ENCODE measurements at regions not wholly inside any gene's neighbourhood (a gene's known extent, or its start where the extent isn't known, plus 50 kb on each side); places are given as distances from the start of the nearest gene placed in this dataset.

DNA sequence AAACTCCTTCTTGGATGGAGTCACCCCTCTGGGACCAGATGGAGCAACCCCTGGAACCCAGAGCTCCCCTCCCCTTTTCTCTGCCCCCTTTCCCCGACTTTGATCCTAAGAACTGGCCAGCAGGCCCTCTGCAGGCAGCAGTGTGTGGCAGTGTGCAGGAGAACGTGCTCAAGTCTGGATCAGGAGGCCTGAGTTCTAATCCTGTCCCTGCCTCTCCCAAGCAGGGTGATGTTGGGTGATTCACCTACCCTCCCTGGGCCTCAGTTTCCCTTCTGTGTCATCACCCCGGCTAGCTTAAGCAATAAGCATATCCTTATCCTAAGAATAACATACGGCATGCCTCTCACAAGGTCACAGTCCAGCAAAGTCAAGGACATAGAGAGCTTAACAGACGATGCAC, 67.6 kb downstream of the C9orf50 start:
- Histone ChIP-seq H3K9me1 (ENCODE audit: insufficient read depth, low read length) (peaks cover 23% of the 10 kb centered on the region), H3K14ac (replicated peaks; ENCODE audit: low read depth, low read length) (no peak overlapping the region), H4K8ac (ENCODE audit: low read depth in 2 of 2, low read length in 2 of 2) (no peak overlapping the region), H4K5ac (ENCODE audit: low read depth, low read length) (no peak overlapping the region), H3K4me1 (ENCODE audit: control insufficient read depth, insufficient read depth, low read length) (peaks cover 36% of the 10 kb centered on the region), H3K9me3 (ENCODE audit: control insufficient read depth, insufficient read depth, low read length) (no peaks in the 10 kb centered on the region), H3K79me1 (ENCODE audit: low read depth in 1 of 2, low read length in 2 of 2) (peaks cover 0 to 5% of the 10 kb centered on the region in 2 experiments; a peak in 1 of 4 replicates), H3K4me2 (ENCODE audit: low read depth, low read length) (no peak overlapping the region), H3K27me3 (ENCODE audit: control insufficient read depth, insufficient read depth, low read length) (no peaks in the 10 kb centered on the region), H3K27ac (ENCODE audit: insufficient read depth, low read length) (no peak overlapping the region), H2BK120ac (ENCODE audit: low read depth, low read length) (no peak overlapping the region), H3K4ac (ENCODE audit: low read depth, low read length) (no peak overlapping the region), H4K20me1 (ENCODE audit: insufficient read depth, low read length) (no peaks in the 10 kb centered on the region), H2AK9ac (replicated peaks; ENCODE audit: low read depth, low read length, poor library complexity) (peak overlapping the region; percentile 34), H2BK5ac (ENCODE audit: low read depth, low read length, poor library complexity, severe bottlenecking) (no peak overlapping the region), H3K23ac (ENCODE audit: low read depth, low read length) (no peak overlapping the region), H2BK15ac (ENCODE audit: low read depth, low read length) (no peak overlapping the region; the same call in 2 of the 3 replicates), H3K9ac (ENCODE audit: low read depth, low read length) (no peak overlapping the region), H3K56ac (ENCODE audit: extremely low read depth, insufficient read depth, low read length) (no peak overlapping the region), H3K36me3 (ENCODE audit: control insufficient read depth, insufficient read depth, low read length) (no peaks in the 10 kb centered on the region), H2AK5ac (ENCODE audit: low read depth, low read length) (peak overlapping the region; percentile 51; the same call in 1 of the 2 replicates), H3K4me3 (ENCODE audit: insufficient read depth, low read depth, low read length) (no peak overlapping the region), H2BK20ac (ENCODE audit: low read depth, low read length) (no peak overlapping the region), H3K18ac (ENCODE audit: low read depth, low read length) (no peak overlapping the region), H2AFZ (replicated peaks; ENCODE audit: low read length, poor library complexity) (peak overlapping the region; percentile 18), H4K91ac (ENCODE audit: insufficient read depth, low read depth, low read length) (no peak overlapping the region; the same call in 1 of the 2 replicates)
- ATAC-seq (ENCODE audit: low read depth), result no peak
- DNase-seq, result no peak
- ChIA-PET POLR2A (ENCODE audit: unreplicated experiment) (no interaction called here), CTCF (no interaction called here)
- 93% methylated on average over 3 of the region's 5 CpGs; no CpG with 5 or more reads in 1 of the 2 experiments for WGBS, 2 experiments (ENCODE audit: extremely low coverage in 2 of 2, insufficient read length in 1 of 2)
- in situ Hi-C loops (cut with MboI; ENCODE audit: low sequenced_read_pairs), result no loop called here
- dilution Hi-C loops (cut with HindIII; ENCODE audit: low sequenced_read_pairs, unreplicated experiment), result no loop called here
- TF ChIP-seq MXI1 (IDR thresholded peaks at IDR 0.05; ENCODE audit: borderline replicate concordance, low read depth, low read length) (no peak), FOS (IDR thresholded peaks at IDR 0.05; ENCODE audit: low read depth, low read length) (no peak), CHD1 (IDR thresholded peaks at IDR 0.05; ENCODE audit: low read depth, low read length) (no peak), RCOR1 (IDR thresholded peaks at IDR 0.05; ENCODE audit: insufficient replicate concordance, low read length) (no peak), RAD21 (IDR thresholded peaks at IDR 0.05; ENCODE audit: low read length) (no peak), MAZ (IDR thresholded peaks at IDR 0.05; ENCODE audit: borderline replicate concordance, low read depth, low read length) (no peak), POLR2A (IDR thresholded peaks at IDR 0.05; ENCODE audit: low read depth, low read length) (no peak), RFX5 (IDR thresholded peaks at IDR 0.05; ENCODE audit: low read depth, low read length) (no peak), ELK1 (IDR thresholded peaks at IDR 0.05; ENCODE audit: borderline replicate concordance, low read depth, low read length) (no peak)
- TF ChIP-seq, protein P1, sequence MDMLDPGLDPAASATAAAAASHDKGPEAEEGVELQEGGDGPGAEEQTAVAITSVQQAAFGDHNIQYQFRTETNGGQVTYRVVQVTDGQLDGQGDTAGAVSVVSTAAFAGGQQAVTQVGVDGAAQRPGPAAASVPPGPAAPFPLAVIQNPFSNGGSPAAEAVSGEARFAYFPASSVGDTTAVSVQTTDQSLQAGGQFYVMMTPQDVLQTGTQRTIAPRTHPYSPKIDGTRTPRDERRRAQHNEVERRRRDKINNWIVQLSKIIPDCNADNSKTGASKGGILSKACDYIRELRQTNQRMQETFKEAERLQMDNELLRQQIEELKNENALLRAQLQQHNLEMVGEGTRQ (IDR thresholded peaks at IDR 0.05; ENCODE audit: low read depth, low read length), result no peak
- TF ChIP-seq, protein P2, sequence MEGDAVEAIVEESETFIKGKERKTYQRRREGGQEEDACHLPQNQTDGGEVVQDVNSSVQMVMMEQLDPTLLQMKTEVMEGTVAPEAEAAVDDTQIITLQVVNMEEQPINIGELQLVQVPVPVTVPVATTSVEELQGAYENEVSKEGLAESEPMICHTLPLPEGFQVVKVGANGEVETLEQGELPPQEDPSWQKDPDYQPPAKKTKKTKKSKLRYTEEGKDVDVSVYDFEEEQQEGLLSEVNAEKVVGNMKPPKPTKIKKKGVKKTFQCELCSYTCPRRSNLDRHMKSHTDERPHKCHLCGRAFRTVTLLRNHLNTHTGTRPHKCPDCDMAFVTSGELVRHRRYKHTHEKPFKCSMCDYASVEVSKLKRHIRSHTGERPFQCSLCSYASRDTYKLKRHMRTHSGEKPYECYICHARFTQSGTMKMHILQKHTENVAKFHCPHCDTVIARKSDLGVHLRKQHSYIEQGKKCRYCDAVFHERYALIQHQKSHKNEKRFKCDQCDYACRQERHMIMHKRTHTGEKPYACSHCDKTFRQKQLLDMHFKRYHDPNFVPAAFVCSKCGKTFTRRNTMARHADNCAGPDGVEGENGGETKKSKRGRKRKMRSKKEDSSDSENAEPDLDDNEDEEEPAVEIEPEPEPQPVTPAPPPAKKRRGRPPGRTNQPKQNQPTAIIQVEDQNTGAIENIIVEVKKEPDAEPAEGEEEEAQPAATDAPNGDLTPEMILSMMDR (conservative IDR thresholded peaks at IDR 0.05; ENCODE audit: low read depth, low read length), result no peak
- intact Hi-C loops (cut with micrococcal nuclease), result loop anchor here (5.0 kb wide), 1 partner anchor 381 kb away; no protein-coding TSS in a partner anchor
- no TSS peak for BruUV-seq (replicated peaks)
